ENCODE measurements at regions not wholly inside any gene's neighbourhood (a gene's known extent, or its start where the extent isn't known, plus 50 kb on each side); places are given as distances from the start of the nearest gene placed in this dataset.
A peak's percentile ranks its signal among the peaks of the same experiment; 100 is the strongest.

DNA sequence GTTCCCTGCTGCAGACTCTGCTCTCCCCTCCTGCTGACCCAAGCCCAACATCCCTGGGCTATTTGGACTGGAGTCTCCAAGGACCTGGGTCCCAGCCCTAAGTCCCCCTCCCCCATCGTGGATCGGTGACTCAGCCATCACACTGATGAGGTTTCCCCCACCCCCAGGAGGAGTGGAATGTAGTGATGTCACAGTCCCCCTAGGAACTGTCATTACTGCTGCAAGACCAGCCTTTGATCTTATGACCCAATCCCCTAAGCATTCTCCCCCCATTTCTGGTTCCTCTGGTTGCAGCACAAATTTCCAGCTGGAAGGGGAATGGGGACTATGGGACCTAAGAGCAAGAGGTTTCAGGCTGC, 63.4 kb upstream of the CSPG4 start (continued):
- TF ChIP-seq ZNF449 (CRISPR knock-in tag; IDR thresholded peaks at IDR 0.05): no peak

DNA sequence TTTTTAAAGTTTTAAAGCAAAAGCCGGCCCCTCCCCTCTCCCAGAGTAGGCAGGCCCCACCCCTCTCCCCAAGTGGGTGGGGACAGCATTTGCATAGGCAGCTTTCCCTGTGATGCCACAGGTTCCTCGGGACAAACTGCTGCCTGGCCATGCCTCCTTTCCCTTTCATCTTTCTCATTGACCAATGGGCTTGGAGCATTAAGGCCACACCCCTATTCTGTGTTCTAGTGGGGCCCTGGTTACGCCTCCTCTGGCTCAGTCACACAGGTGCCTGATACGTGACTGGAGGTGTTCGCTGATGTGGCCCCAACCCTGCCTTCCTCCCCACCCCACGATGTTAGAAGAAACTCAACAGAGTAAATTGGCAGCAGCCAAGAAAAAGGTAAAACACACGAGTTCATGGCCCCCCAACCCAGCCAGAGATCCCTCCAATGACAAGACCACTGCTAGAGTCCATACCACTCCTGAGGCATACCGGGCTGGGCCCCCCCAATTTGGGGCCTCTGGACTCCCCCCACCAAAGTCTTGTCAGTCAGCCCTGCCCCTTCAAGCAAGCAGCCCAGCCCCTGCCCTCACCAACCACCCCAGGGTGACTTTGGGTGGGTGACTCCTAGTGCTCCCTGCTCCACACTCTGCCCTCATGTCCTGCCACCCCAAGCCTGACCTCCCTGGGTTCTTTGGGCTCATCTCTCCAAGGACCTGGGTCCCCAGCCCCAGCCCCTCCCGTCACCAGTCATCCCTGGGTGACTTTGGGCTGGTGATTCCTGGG, 62.8 kb upstream of the CSPG4 start:
- POLR2A ChIA-PET: interaction anchor here (1.2 kb wide), 1 partner anchor 11 kb away, joined by 5 read pairs; no protein-coding TSS in a partner anchor
- CTCF ChIA-PET (ENCODE audit: low intra/inter-chr PET ratio): interaction anchor here (0.6 kb wide), 1 partner anchor 146 kb away, joined by 3 read pairs; no protein-coding TSS in a partner anchor
- TF ChIP-seq, protein P1, sequence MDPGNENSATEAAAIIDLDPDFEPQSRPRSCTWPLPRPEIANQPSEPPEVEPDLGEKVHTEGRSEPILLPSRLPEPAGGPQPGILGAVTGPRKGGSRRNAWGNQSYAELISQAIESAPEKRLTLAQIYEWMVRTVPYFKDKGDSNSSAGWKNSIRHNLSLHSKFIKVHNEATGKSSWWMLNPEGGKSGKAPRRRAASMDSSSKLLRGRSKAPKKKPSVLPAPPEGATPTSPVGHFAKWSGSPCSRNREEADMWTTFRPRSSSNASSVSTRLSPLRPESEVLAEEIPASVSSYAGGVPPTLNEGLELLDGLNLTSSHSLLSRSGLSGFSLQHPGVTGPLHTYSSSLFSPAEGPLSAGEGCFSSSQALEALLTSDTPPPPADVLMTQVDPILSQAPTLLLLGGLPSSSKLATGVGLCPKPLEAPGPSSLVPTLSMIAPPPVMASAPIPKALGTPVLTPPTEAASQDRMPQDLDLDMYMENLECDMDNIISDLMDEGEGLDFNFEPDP (CRISPR knock-in tag; IDR thresholded peaks at IDR 0.05): no peak
- TF ChIP-seq, protein P2, sequence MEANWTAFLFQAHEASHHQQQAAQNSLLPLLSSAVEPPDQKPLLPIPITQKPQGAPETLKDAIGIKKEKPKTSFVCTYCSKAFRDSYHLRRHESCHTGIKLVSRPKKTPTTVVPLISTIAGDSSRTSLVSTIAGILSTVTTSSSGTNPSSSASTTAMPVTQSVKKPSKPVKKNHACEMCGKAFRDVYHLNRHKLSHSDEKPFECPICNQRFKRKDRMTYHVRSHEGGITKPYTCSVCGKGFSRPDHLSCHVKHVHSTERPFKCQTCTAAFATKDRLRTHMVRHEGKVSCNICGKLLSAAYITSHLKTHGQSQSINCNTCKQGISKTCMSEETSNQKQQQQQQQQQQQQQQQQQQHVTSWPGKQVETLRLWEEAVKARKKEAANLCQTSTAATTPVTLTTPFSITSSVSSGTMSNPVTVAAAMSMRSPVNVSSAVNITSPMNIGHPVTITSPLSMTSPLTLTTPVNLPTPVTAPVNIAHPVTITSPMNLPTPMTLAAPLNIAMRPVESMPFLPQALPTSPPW (CRISPR knock-in tag; IDR thresholded peaks at IDR 0.05): 0 out of 2 replicates have a peak, but pooled peaks have one; percentile 18
- TF ChIP-seq LEF1 (IDR thresholded peaks at IDR 0.05): peak; percentile 79
- TF ChIP-seq NFYB (IDR thresholded peaks at IDR 0.05; ENCODE audit: extremely low read depth, insufficient read length): no peak
- TF ChIP-seq ZNF766 (CRISPR knock-in tag; conservative IDR thresholded peaks at IDR 0.05): no peak
- peak; percentile 69 for TF ChIP-seq TCF7L2 (IDR thresholded peaks at IDR 0.05; ENCODE audit: low read depth, low read length)
- 0 out of 4 replicates have a peak, but pooled peaks of 1 of the 2 experiments have one; percentile 27 for TF ChIP-seq NRF1 (conservative IDR thresholded peaks at IDR 0.05 in 1 of 2, IDR thresholded peaks at IDR 0.05 in 1 of 2)
- TF ChIP-seq TCF7 (IDR thresholded peaks at IDR 0.05; ENCODE audit: borderline replicate concordance): 0 out of 2 replicates have a peak, but pooled peaks have one; percentile 74
- no peak for TF ChIP-seq CCNT2 (IDR thresholded peaks at IDR 0.05; ENCODE audit: borderline replicate concordance, extremely low read depth, insufficient read length, low read depth, low read length)
- no peak for TF ChIP-seq ZNF121 (CRISPR knock-in tag; conservative IDR thresholded peaks at IDR 0.05)
- TF ChIP-seq, protein P3, sequence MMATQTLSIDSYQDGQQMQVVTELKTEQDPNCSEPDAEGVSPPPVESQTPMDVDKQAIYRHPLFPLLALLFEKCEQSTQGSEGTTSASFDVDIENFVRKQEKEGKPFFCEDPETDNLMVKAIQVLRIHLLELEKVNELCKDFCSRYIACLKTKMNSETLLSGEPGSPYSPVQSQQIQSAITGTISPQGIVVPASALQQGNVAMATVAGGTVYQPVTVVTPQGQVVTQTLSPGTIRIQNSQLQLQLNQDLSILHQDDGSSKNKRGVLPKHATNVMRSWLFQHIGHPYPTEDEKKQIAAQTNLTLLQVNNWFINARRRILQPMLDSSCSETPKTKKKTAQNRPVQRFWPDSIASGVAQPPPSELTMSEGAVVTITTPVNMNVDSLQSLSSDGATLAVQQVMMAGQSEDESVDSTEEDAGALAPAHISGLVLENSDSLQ (IDR thresholded peaks at IDR 0.05): peak; percentile 25; the same call in 1 of the 2 replicates
- TF ChIP-seq BHLHE40 (IDR thresholded peaks at IDR 0.05; ENCODE audit: low read length): 0 out of 2 replicates have a peak, but pooled peaks have one; percentile 6
- TF ChIP-seq CTBP1 (IDR thresholded peaks at IDR 0.05; ENCODE audit: borderline replicate concordance): peak; percentile 41; the same call in 1 of the 2 replicates

More for the DNA sequence above, 62.8 kb upstream of the CSPG4 start:
- Histone ChIP-seq H3K9me1 (ENCODE audit: control insufficient read depth, insufficient read depth, low read length) (no peaks in the 10 kb centered on the region), H3K4me1 (replicated peaks in 1 of 2; ENCODE audit: control insufficient read depth in 2 of 2, insufficient read depth in 2 of 2, low read length in 2 of 2) (peaks cover 7 to 15% of the 10 kb centered on the region in 2 experiments), H4K20me1 (replicated peaks; ENCODE audit: control insufficient read depth, insufficient read depth, low read length) (no peaks in the 10 kb centered on the region), H3K9ac (ENCODE audit: insufficient read depth in 1 of 2, low read depth in 2 of 2, low read length in 2 of 2) (0 out of 4 replicates have a peak overlapping the region, but pooled peaks of 1 of the 2 experiments have one; percentile 45), H3K4me2 (ENCODE audit: insufficient read depth, low read length) (peak overlapping the region; percentile 24; the same call in 1 of the 2 replicates), H3K36me3 (ENCODE audit: control insufficient read depth, insufficient read depth, low read length) (no peaks in the 10 kb centered on the region), H3K27me3 (ENCODE audit: control insufficient read depth in 2 of 2, insufficient read depth in 2 of 2, low read length in 2 of 2) (peaks cover 4 to 14% of the 10 kb centered on the region in 2 experiments; a peak in 3 of 5 replicates), H2AFZ (ENCODE audit: low read depth, low read length) (peak overlapping the region; percentile 50; the same call in 1 of the 2 replicates), H3K4me3 (no peak overlapping the region), H3K27ac (ENCODE audit: extremely low read depth, low read depth, low read length) (no peak overlapping the region), H3K79me2 (ENCODE audit: control insufficient read depth, insufficient read depth, low read length) (no peaks in the 10 kb centered on the region), H3K9me3 (replicated peaks; ENCODE audit: control insufficient read depth, insufficient read depth, low read depth, low read length) (no peaks in the 10 kb centered on the region)
- FAIRE-seq (peak; percentile 97), ATAC-seq (peak; percentile 99), DNase-seq (ENCODE audit: extremely low read depth in 1 of 4, low spot score in 3 of 4) (peak; percentile 82 to 85 (median 84))
- WGBS (ENCODE audit: insufficient coverage, low coverage, missing lambda C conversion rate): 4% methylated on average over 9 of the region's 9 CpGs
- in situ Hi-C loops (cut with MboI) (no loop called here), intact Hi-C loops (cut with micrococcal nuclease) (no loop called here)
- no TSS peak for BruUV-seq (replicated peaks)
